Stimulated activated CD8-positive, alpha-beta memory T cell treated with anti-CD3 and anti-CD28 coated beads, Interleukin-12 subunit alpha, Interleukin-12 subunit beta, amount 100 ng/mL, for 4 hours (primary cell): ENCODE measurements at regions not wholly inside any gene's neighbourhood (a gene's known extent, or its start where the extent isn't known, plus 50 kb on each side); places are given as distances from the start of the nearest gene placed in this dataset.

Source experiments
- DNase-seq: peaks from one replicate; pipeline ENCODE4 v3.0.0-alpha.2; 2020; ENCODE audit warnings: low read depth

GRCh38 chr7:36006636-36007229 is 146.3 kb upstream of the EEPD1 start:
- no peak for DNase-seq

DNA sequence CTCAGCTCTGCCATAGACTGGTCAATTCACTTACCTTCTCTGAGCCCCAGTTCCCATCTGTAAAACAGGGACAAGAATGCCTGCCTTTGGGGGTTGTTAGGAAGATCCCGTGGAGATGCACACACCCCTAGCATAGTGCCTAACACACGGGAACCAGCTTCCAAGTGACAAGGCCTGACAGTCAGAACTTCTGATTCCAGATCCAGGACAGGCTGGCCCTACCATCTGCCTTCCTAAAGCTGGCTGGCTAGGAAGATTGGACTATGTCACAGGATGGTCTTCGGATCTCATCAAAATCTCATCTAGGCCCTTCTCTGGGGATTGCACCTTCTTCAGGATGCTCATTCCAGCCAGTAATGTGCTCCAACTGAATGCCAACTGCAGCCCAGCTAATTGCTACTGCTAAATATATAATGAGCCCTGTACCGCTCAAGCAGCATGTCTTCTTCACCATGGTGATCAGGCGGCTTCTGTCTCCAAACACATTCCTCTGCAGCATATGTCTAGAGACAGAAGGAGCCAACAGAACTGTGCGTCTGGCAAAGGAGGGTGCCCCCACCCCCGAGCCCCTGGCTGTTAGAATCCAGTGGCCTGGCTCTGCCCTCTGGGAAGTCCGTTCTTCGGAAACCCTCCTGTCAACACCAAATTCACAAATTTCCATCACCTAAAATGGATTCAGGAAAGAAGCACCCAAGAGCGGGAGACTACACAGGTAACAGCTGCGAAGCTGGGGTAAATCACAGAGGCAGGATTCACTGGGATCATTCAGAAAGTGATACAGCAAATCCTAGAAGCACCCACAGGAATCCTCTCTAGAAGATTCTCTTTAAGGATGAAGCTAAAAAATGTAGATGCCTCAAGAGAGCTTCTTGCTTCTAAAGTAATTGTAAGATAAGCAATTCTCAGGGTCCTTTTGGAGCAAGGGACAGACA is 142.1 kb upstream of the EEPD1 start:
- no peak for DNase-seq

DNA sequence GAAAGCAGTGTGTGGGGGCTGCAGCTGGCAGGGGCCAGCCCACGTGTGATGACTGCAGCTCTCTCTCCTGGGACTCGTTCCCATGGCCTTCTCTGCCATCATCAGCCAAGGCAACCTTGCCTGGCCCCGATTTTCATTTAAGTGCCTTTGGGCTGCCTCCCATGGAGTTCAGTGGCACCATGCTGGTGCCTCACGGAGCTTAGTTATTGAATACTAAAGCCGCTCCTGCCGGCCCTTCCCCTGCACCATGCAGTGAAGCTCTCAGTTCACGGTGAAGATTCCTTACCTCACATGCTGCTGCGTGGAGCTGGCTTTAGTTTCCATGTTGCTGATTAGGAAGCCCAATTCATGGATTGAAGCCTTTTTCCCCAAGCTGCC is 141.5 kb upstream of the EEPD1 start:
- DNase-seq, result no peak

GRCh38 chr7:36013246-36014014 is 139.6 kb upstream of the EEPD1 start:
- DNase-seq, result no peak

GRCh38 chr7:36014961-36015360 is 138.1 kb upstream of the EEPD1 start:
- DNase-seq, result no peak

DNA sequence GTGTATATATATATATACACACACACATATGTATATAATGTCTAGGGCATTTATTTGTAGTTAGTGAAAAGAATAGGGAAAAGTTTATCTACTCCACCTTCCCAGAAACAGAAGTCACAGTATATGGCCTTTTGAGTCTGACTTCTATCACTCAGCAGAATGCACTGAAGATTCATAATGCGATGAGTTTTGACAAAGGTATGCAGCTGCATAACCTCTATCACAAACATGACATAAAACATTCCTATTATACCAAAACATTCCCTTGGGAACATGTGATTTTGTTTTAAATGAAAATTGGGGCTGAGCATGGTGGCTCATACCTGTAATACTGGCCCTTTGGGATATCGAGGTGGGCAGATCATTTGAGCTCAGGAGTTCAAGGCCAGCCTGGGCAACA is 137.3 kb upstream of the EEPD1 start:
- no peak for DNase-seq

- DNase-seq, result no peak
Observed at GRCh38 chr7:36016648-36017047, 136.4 kb upstream of the EEPD1 start.

DNA sequence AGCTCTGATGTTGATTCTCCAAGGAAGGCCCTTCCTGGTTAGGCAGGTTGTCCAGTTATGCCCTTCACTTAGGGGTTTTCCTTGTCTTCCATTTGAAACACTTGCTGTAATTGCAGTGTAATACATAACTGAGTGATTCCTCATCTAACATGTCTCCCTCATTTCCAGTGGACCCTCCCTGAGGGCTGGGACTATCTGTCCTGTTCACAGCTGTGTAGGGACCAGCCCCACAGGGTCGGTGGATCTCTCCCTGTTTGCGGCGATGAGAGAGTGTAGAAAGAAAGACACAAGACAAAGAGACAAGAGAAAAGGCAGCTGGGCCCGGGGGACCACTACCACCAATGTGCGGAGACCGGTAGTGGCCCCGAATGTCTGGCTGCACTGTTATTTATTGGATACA is 135.9 kb upstream of the EEPD1 start:
- DNase-seq, result no peak

GRCh38 chr7:36018816-36019484 is 134.1 kb upstream of the EEPD1 start:
- DNase-seq, result no peak

GRCh38 chr7:36019538-36019937 is 133.5 kb upstream of the EEPD1 start:
- no peak for DNase-seq

DNA sequence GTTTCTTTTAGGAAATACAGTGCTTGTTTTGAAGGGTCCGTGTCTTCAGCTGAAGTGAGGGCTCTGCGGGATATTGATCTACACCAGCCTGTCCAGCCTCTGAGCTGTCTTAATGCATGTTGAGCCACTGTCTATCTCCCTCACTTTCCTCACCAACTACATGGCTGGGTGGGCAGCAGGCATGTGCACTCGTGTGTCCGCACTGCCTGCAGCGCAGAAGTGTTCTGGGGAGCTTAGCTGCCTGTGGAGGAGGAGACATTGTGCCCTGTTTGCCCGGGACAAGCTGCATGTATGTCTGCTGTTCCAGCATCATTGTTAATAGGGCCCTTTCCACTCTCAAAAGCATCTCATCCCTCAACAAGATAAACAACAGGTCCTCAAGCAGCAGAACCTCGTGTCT is 133.1 kb upstream of the EEPD1 start:
- DNase-seq, result no peak

- no peak for DNase-seq
Observed at GRCh38 chr7:36021367-36021766, 131.7 kb upstream of the EEPD1 start.

DNA sequence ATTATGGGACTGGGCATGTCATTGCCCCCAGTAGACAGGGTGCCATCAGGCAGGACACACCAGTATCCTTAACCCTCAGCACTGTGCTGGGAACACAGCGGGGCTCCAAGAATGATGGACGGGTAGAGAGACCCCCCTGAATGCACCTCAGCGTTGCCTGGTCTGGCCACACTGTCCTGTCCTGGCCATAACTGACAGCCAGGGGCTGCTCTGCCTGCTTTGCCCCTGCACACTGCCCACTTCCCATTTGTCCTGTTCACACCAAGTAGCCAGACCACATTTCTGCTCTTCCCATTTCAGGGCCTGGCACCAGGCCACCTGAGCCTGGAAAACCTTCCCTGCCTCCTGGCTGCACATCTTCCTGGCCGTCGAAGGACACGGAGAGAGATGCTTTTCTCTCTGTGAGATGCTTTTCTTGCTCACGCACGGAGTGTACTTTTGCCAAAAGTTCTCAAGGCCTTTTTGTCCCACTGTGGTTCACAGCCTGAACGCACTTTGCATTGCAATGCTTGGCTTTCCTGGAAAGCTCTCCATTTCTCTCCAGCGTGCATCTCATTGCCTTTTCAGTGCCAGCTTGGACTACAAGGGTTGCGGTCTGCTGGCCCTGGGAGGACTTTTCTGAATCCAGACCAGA is 131.0 kb upstream of the EEPD1 start:
- no peak for DNase-seq

DNA sequence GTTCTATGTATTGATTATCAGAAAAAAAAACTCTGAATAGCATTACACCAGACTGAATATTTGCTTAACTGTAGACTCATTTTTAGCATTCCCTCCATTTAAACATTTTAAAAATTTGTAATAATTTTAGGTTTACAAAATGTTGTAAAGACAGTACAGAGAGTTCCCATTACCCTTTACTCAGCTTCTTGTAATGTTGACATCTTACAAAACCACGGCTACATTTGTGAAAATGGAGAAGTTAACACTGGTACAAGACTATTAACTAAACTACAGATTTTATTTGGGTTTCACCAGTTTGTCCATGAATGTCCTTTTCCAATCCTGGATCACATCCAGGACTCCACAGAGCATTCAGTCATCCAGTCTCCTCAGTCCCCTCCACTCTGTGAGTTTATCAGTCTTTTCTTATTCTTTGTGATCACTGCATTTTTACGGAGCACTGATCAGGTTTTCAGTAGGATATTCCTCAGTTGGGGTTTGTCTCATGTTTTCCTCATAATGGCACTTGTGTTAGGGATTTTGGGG is 130.0 kb upstream of the EEPD1 start:
- DNase-seq, result no peak

- DNase-seq, result no peak
Observed at GRCh38 chr7:36025190-36025589, 127.9 kb upstream of the EEPD1 start.

GRCh38 chr7:36029311-36029710 is 123.7 kb upstream of the EEPD1 start:
- no peak for DNase-seq

GRCh38 chr7:36029853-36030515 is 123.1 kb upstream of the EEPD1 start:
- DNase-seq, result no peak

- no peak for DNase-seq
Observed at GRCh38 chr7:36032361-36032818, 120.7 kb upstream of the EEPD1 start.

GRCh38 chr7:36034020-36034419 is 119.0 kb upstream of the EEPD1 start:
- DNase-seq, result no peak

GRCh38 chr7:36035186-36035585 is 117.9 kb upstream of the EEPD1 start:
- DNase-seq, result no peak

- no peak for DNase-seq
Observed at GRCh38 chr7:36036590-36036989, 116.5 kb upstream of the EEPD1 start.
